GM06990 (cell line): ENCODE measurements at regions not wholly inside any gene's neighbourhood (a gene's known extent, or its start where the extent isn't known, plus 50 kb on each side); places are given as distances from the start of the nearest gene placed in this dataset.

Experiments
- DNase-seq: peaks from one replicate; pipeline ENCODE4 v3.0.0-alpha.2; 2011; ENCODE audit not compliant: insufficient read length; ENCODE audit errors: extremely low read depth
- H3K27me3 ChIP-seq: replicated peaks from 2 replicates; pipeline ENCODE4 v1.6.0; 2011; ENCODE audit warnings: low read length; ENCODE audit not compliant: control insufficient read depth, insufficient read depth
- H3K36me3 ChIP-seq: 2 replicates; pipeline ENCODE4 v1.5.1; 2011; ENCODE audit warnings: low read length; ENCODE audit not compliant: control insufficient read depth, insufficient read depth
- H3K4me3 ChIP-seq: replicated peaks from 2 replicates; pipeline ENCODE4 v1.5.1; 2011; ENCODE audit warnings: low read depth, mild to moderate bottlenecking, control low read depth, low read length
- TF ChIP-seq, protein P1 (sequence below): IDR thresholded peaks from 2 replicates; pipeline ENCODE4 v1.5.1; 2011; ENCODE audit warnings: low read length, control low read depth, mild to moderate bottlenecking, inconsistent platforms; ENCODE audit not compliant: insufficient read depth, poor library complexity, severe bottlenecking

DNA sequence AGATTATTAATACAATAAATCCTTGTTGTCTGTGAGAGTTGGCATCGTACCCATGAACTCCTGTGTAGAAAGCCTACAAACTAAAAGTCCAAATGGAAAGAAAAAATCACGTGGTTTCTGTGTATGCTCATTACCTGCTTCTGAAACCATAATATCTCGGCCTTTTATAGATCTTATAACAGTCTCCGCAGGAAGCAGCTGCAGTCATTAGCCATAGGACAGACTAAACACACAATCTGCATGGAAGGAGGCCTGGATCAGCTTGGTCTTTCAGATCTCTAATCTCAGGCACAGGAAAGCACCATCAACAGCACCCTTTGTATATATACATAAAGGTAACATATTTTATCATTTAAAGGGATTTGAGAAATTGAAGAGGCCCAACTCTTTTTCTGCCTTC is 508.9 kb upstream of the TCF4 start:
- DNase-seq, result no peak
- TF ChIP-seq, protein P1, sequence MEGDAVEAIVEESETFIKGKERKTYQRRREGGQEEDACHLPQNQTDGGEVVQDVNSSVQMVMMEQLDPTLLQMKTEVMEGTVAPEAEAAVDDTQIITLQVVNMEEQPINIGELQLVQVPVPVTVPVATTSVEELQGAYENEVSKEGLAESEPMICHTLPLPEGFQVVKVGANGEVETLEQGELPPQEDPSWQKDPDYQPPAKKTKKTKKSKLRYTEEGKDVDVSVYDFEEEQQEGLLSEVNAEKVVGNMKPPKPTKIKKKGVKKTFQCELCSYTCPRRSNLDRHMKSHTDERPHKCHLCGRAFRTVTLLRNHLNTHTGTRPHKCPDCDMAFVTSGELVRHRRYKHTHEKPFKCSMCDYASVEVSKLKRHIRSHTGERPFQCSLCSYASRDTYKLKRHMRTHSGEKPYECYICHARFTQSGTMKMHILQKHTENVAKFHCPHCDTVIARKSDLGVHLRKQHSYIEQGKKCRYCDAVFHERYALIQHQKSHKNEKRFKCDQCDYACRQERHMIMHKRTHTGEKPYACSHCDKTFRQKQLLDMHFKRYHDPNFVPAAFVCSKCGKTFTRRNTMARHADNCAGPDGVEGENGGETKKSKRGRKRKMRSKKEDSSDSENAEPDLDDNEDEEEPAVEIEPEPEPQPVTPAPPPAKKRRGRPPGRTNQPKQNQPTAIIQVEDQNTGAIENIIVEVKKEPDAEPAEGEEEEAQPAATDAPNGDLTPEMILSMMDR, result no peak
- Histone ChIP-seq H3K36me3 (no peaks in the 10 kb centered on the region), H3K27me3 (no peaks in the 10 kb centered on the region), H3K4me3 (no peak overlapping the region)

DNA sequence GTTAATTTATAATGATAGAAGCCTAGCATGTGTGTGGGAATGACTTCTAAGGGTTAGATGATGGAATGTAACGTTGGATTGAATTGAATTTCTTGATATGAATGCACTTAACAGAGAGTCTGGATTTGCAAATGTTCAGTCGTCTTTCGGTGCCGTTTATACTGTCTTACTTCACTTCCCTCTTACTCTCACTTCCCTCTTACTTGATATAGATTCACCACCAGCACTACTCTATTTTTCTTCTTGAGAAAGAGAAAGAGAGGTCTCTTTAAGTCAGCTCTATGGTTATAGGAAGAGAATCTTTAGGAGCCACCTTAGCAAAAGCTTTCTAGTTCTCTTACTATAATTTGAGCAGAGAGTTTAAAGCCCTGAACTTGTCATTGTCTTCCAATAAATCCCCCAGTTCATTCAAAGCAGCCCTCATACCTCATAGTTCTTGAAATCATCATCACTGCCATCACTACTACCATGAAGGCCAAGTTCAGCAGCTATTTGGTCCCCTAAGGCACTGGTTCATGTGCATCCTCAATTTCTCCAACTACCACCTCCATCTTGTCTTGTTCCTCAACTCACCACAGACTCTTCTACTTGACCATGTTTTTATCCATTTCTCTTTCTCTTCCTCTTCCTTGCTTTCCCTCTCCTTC is 501.7 kb upstream of the TCF4 start:
- Histone ChIP-seq H3K4me3 (no peak overlapping the region), H3K36me3 (no peaks in the 10 kb centered on the region), H3K27me3 (no peaks in the 10 kb centered on the region)
- DNase-seq, result no peak
- TF ChIP-seq, protein P1, result no peak

DNA sequence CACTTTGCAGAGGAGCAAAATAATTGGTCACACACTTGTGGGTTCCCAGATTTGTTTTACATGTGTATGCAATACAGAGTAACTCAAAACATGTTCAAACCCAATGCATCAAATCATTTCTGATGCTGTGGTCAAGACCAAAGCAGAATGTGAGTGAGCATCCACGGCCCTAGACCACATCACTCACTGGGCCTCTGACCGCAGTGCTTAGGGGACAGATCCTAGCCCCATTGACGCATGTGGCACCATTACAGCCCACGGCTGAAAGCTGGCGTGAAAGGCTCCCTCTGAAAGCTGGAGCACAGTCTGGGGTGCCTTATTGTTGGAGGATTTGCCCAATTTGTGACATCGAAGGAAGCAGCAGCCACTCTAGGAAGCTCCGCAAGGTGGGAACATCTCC is 498.8 kb upstream of the TCF4 start:
- no peak overlapping the region for H3K4me3 ChIP-seq
- no peaks in the 10 kb centered on the region for H3K27me3 ChIP-seq
- TF ChIP-seq, protein P1, result no peak
- no peak for DNase-seq
- no peaks in the 10 kb centered on the region for H3K36me3 ChIP-seq

DNA sequence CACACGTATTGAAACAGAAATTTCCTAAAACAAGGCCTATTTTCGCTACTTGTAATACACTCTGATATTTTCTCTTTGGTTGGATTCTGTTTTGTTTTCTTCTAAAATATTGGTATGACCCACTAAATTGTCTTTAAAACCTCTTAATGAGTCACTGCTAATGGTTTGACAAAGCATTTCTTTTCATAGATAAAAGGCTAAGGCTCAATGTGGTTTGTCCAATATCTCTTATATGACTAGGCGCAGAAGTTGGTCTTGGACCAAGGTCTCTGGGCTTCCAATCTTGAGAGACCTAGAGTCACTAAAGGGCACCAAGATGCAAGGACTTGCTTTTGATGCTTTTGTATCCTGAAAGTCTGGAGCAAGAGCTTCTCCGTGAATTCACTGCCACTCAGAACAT is 498.2 kb upstream of the TCF4 start:
- no peak overlapping the region for H3K4me3 ChIP-seq
- TF ChIP-seq, protein P1, result no peak
- no peak for DNase-seq
- H3K36me3 ChIP-seq, result no peaks in the 10 kb centered on the region
- no peaks in the 10 kb centered on the region for H3K27me3 ChIP-seq

DNA sequence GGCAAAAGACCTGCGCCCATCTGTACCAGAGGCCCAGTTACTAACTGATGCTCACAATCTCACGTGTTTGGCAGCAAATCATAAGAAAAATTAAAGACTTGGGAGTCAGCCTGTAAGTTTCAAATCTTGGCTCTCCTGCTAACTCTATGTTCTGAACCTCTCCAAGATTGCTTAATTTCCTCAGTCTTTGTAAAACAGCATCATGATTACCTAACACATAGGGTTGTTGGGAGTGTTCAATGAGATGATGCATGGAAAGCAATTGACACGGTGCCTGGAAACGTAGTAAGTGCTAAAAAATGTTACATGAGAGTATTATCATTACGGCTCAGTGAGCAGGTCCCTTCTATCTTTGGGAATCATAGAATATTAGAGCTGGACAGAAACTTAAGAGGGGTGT is 497.6 kb upstream of the TCF4 start:
- DNase-seq, result no peak
- Histone ChIP-seq H3K27me3 (no peaks in the 10 kb centered on the region), H3K4me3 (no peak overlapping the region), H3K36me3 (no peaks in the 10 kb centered on the region)
- TF ChIP-seq, protein P1, result no peak
